Panc1 (cell line): ENCODE measurements at regions not wholly inside any gene's neighbourhood (a gene's known extent, or its start where the extent isn't known, plus 50 kb on each side); places are given as distances from the start of the nearest gene placed in this dataset.

Source experiments
- ATAC-seq: fragments of 200-7000 bp; cut with Tn5 transposase; 2 replicates; pipeline ENCODE4 v1.9.1; 2020; ENCODE audit warnings: mild to moderate bottlenecking, moderate library complexity
- BruUV-seq: library from RNA; stranded (reverse); fragments of 400-500 nt; replicated peaks from 2 replicates; lab custom pipeline; 2021; lab: Mats Ljungman, UMichigan
- CTCF ChIA-PET: fragments of 300-600 bp; sonication (Branson Sonifier 250); formaldehyde crosslinking; loops from one replicate; lab custom pipeline; 2022; ENCODE audit warnings: antibody characterized with exemption; lab: Charles Lee
- POLR2A ChIA-PET: fragments of 300-600 bp; sonication (Branson Sonifier 250); formaldehyde crosslinking; loops from one replicate; lab custom pipeline; 2022; ENCODE audit warnings: antibody characterized with exemption; lab: Charles Lee
- DNase-seq: peaks from one replicate; pipeline ENCODE4 v3.0.0-alpha.2; 2010; ENCODE audit warnings: low read depth, low spot score
- H3K27ac ChIP-seq: 2 replicates; pipeline ENCODE4 v1.5.1; 2011; ENCODE audit warnings: mild to moderate bottlenecking, low read length, inconsistent platforms
- H3K27me3 ChIP-seq: fragments of 200-500 bp; sonication (Bioruptor generic); 2 replicates; pipeline ENCODE4 v1.6.0; 2014; ENCODE audit warnings: low read length, inconsistent platforms; ENCODE audit not compliant: control insufficient read depth, insufficient read depth
- H3K36me3 ChIP-seq: fragments of 200-500 bp; sonication (Bioruptor generic); 2 replicates; pipeline ENCODE4 v1.5.1; 2014; ENCODE audit warnings: inconsistent platforms, mild to moderate bottlenecking, low read length, moderate library complexity; ENCODE audit not compliant: control insufficient read depth, insufficient read depth
- H3K4me1 ChIP-seq: 2 replicates; pipeline ENCODE4 v1.5.1; 2011; ENCODE audit warnings: inconsistent platforms, mild to moderate bottlenecking, low read length, moderate library complexity; ENCODE audit not compliant: control insufficient read depth, insufficient read depth
- H3K4me3 ChIP-seq, 2 experiments: 2 replicates each; pipeline ENCODE4 v1.5.1; 2011 to 2012; ENCODE audit warnings: low read depth in 2 of 2, low read length in 2 of 2, mild to moderate bottlenecking in 2 of 2, inconsistent platforms in 1 of 2, moderate library complexity in 1 of 2
- H3K9me3 ChIP-seq: fragments of 200-500 bp; sonication (Bioruptor generic); 2 replicates; pipeline ENCODE4 v1.5.1; 2014; ENCODE audit warnings: low read depth, mild to moderate bottlenecking, inconsistent platforms, low read length, moderate library complexity; ENCODE audit not compliant: control insufficient read depth, insufficient read depth
- POLR2AphosphoS5 ChIP-seq: IDR thresholded peaks from 2 replicates; pipeline ENCODE4 v1.6.1; 2012; ENCODE audit warnings: mild to moderate bottlenecking, low read depth, low read length, moderate library complexity
- SIN3A ChIP-seq: IDR thresholded peaks from 2 replicates; pipeline ENCODE4 v1.6.1; 2012; ENCODE audit warnings: low read depth, mild to moderate bottlenecking, low read length, moderate library complexity, borderline replicate concordance; ENCODE audit not compliant: insufficient read depth
- TCF7L2 ChIP-seq: IDR thresholded peaks from 2 replicates; pipeline ENCODE4 v1.6.1; 2011; ENCODE audit warnings: mild to moderate bottlenecking, low read depth, low read length, inconsistent platforms
- in situ Hi-C: cut with HindIII; loops from 2 replicates; pipeline ENCODE4 v1.10.0; 2016; ENCODE audit warnings: low sequenced_read_pairs, low pct_unique_long_range_greater_than_20kb
- intact Hi-C: fragments of 100-400 bp; cut with micrococcal nuclease; formaldehyde crosslinking; loops from one replicate; pipeline ENCODE4 v1.10.0; 2022; ENCODE audit not compliant: unreplicated experiment
- TF ChIP-seq, protein P1 (sequence below), 2 experiments: IDR thresholded peaks; 2 replicates each; pipeline ENCODE4 v1.6.1; 2011 to 2012; ENCODE audit warnings: low read depth in 2 of 2, control low read depth in 1 of 2, low read length in 1 of 2, mild to moderate bottlenecking in 1 of 2, moderate library complexity in 1 of 2; ENCODE audit not compliant: insufficient read depth in 1 of 2
- TF ChIP-seq, protein P2 (sequence below): fragments of 450-650 bp; IDR thresholded peaks from 2 replicates; pipeline ENCODE4 v1.5.1; 2017; ENCODE audit warnings: mild to moderate bottlenecking

DNA sequence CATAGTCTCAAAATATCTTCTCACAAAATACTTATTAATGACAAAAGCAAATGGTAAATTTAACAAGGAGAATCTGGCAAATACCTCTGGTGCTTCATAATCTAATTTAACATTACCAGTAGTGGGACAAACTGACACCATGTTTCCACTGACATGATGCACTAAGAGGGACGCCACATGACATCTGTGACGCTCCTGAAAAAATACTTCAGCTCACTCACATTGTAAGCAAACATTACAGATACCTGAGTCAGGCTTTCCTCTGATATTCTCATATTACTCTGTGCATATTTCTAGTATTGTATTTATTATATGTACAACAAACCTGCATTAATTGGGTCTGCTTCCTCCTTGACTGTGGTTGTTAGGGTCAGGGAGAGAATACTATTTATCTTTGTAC lies 56.7 kb upstream of the OSMR start:
- peak overlapping the region; percentile 85; the same call in 1 of the 2 replicates for H3K27ac ChIP-seq
- H3K9me3 ChIP-seq: no peaks in the 10 kb centered on the region
- in situ Hi-C loops: no loop called here
- ChIA-PET CTCF (no interaction called here), POLR2A (no interaction called here)
- intact Hi-C loops: no loop called here
- no peaks in the 10 kb centered on the region for H3K27me3 ChIP-seq
- no peak overlapping the region for H3K4me3 ChIP-seq
- no peaks in the 10 kb centered on the region for H3K36me3 ChIP-seq
- DNase-seq (no peak), ATAC-seq (no peak)
- H3K4me1 ChIP-seq: peaks cover 28% of the 10 kb centered on the region
- no TSS peak for BruUV-seq
- TF ChIP-seq SIN3A: no peak
- TF ChIP-seq, protein P1, sequence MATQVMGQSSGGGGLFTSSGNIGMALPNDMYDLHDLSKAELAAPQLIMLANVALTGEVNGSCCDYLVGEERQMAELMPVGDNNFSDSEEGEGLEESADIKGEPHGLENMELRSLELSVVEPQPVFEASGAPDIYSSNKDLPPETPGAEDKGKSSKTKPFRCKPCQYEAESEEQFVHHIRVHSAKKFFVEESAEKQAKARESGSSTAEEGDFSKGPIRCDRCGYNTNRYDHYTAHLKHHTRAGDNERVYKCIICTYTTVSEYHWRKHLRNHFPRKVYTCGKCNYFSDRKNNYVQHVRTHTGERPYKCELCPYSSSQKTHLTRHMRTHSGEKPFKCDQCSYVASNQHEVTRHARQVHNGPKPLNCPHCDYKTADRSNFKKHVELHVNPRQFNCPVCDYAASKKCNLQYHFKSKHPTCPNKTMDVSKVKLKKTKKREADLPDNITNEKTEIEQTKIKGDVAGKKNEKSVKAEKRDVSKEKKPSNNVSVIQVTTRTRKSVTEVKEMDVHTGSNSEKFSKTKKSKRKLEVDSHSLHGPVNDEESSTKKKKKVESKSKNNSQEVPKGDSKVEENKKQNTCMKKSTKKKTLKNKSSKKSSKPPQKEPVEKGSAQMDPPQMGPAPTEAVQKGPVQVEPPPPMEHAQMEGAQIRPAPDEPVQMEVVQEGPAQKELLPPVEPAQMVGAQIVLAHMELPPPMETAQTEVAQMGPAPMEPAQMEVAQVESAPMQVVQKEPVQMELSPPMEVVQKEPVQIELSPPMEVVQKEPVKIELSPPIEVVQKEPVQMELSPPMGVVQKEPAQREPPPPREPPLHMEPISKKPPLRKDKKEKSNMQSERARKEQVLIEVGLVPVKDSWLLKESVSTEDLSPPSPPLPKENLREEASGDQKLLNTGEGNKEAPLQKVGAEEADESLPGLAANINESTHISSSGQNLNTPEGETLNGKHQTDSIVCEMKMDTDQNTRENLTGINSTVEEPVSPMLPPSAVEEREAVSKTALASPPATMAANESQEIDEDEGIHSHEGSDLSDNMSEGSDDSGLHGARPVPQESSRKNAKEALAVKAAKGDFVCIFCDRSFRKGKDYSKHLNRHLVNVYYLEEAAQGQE (IDR thresholded peaks at IDR 0.05; ENCODE audit: insufficient read depth in 1 of 2, low read depth in 2 of 2, low read length in 1 of 2): no peak
- TF ChIP-seq, protein P2, sequence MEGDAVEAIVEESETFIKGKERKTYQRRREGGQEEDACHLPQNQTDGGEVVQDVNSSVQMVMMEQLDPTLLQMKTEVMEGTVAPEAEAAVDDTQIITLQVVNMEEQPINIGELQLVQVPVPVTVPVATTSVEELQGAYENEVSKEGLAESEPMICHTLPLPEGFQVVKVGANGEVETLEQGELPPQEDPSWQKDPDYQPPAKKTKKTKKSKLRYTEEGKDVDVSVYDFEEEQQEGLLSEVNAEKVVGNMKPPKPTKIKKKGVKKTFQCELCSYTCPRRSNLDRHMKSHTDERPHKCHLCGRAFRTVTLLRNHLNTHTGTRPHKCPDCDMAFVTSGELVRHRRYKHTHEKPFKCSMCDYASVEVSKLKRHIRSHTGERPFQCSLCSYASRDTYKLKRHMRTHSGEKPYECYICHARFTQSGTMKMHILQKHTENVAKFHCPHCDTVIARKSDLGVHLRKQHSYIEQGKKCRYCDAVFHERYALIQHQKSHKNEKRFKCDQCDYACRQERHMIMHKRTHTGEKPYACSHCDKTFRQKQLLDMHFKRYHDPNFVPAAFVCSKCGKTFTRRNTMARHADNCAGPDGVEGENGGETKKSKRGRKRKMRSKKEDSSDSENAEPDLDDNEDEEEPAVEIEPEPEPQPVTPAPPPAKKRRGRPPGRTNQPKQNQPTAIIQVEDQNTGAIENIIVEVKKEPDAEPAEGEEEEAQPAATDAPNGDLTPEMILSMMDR: no peak
- no peak for TF ChIP-seq TCF7L2
- no peak for TF ChIP-seq POLR2AphosphoS5

DNA sequence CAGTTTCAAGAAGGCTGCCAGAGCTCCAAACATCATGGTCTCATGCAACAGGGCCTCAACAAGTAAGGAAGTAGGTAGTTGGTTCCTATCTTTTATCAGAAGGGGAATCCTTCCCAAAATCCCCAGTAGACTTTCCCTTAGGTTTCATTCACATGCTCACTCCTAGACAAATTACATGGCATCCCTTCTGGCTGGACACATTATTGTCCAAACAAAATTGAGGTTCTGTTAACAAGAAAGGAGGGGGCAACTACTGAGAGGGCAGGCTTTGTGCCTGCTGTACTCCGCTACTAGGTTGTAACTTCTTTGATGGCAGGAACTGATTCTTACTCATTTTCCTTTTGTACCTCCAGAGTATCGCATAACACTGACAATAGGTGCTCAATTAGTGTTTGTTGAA lies 56.0 kb upstream of the OSMR start:
- DNase-seq (no peak), ATAC-seq (no peak)
- H3K4me1 ChIP-seq: peaks cover 21% of the 10 kb centered on the region
- H3K27ac ChIP-seq: peak overlapping the region; percentile 85
- intact Hi-C loops (no loop called here), in situ Hi-C loops (no loop called here)
- H3K9me3 ChIP-seq: no peaks in the 10 kb centered on the region
- no peaks in the 10 kb centered on the region for H3K36me3 ChIP-seq
- no TSS peak for BruUV-seq
- TF ChIP-seq POLR2AphosphoS5 (no peak), TCF7L2 (no peak), SIN3A (no peak)
- TF ChIP-seq, protein P1 (IDR thresholded peaks at IDR 0.05; ENCODE audit: insufficient read depth in 1 of 2, low read depth in 2 of 2, low read length in 1 of 2): no peak
- TF ChIP-seq, protein P2: no peak
- POLR2A ChIA-PET: no interaction called here
- no peak overlapping the region for H3K4me3 ChIP-seq
- CTCF ChIA-PET: no interaction called here
- no peaks in the 10 kb centered on the region for H3K27me3 ChIP-seq
